GM18951 (cell line): ENCODE measurements at regions not wholly inside any gene's neighbourhood (a gene's known extent, or its start where the extent isn't known, plus 50 kb on each side); places are given as distances from the start of the nearest gene placed in this dataset.

Experiments used
- POLR2A ChIP-seq: IDR thresholded peaks from 4 replicates; pipeline ENCODE4 v1.6.1; 2011; ENCODE audit warnings: mild to moderate bottlenecking; ENCODE audit not compliant: insufficient read length, insufficient read depth; ENCODE audit errors: extremely low read depth
- in situ Hi-C: fragments of 300-500 bp; cut with MboI; formaldehyde crosslinking; loops from one replicate; pipeline ENCODE4 v1.12.0; 2022; ENCODE audit warnings: low sequenced_read_pairs, mixed read lengths, inconsistent platforms; ENCODE audit not compliant: unreplicated experiment

DNA sequence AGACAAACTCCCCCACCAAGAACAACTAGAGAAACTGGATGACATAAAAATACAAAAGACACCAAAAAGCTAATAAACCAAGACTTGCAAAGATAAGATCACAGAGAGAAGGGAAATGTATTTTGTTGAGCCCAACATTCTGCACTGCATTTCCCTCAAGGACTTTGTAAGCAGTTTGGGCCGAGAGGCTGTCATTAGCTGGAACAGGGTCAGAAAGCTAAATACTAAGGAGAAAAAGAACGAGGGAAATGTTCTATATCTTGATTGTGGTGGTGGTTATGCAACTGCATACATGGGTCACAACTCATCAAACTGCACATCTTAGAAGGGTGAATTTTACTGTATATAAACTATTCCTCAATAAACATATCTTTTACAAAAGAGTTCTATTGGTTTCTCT is 315.0 kb downstream of the IPMK start:
- TF ChIP-seq POLR2A: no peak
- in situ Hi-C loops: no loop called here

DNA sequence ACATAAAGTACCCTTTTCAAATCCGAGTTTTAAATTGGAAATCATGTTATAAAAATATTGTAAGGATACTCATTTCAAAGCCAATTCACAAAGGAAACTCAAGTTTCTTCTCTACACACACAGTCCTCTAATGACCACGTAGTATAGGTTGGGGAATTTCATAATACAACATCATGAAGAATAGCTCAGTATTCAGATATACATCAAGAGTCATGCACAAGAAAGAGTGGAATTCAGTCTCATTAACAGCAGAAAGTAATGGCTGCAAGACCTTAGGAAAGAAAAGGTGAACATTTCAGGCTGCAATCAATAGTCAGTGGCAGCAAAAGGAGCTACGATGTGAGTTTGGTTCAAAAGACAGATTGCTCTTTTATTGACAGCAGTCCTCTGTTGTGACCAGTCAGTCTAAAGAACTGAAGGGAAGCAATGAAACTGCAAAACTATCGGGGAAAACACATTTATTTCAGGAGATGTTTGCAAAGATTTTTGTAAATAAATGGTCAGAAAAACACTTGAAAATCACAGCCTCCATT is 317.2 kb downstream of the IPMK start:
- TF ChIP-seq POLR2A: no peak
- in situ Hi-C loops: no loop called here

- in situ Hi-C loops: no loop called here
- no peak for TF ChIP-seq POLR2A
Observed at GRCh38 chr10:57948796-57949195, 318.9 kb downstream of the IPMK start.

GRCh38 chr10:57946833-57947232 is 320.9 kb downstream of the IPMK start:
- no peak for TF ChIP-seq POLR2A
- in situ Hi-C loops: no loop called here

- TF ChIP-seq POLR2A: no peak
- in situ Hi-C loops: no loop called here
Observed at GRCh38 chr10:57943701-57944100, 324.0 kb downstream of the IPMK start.

DNA sequence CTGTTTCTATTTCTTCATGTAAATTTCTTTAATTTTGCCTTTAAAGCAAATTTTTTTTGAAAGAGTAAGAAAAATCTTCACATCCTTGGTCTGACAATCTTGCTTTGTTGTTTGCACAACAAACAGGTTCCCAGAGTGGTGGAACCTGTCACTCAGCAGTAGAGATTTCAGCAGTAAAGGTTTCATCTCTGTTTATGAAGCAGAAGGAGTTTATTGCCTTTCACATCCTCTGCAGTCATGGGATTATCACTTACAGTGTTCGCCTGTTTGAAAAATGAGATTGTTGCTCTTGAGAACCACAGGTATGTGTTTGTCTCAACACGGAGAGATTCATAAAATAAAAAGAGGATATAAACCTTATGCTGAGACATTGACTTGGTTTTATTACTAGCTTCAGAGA is 342.6 kb downstream of the IPMK start:
- TF ChIP-seq POLR2A: no peak
- in situ Hi-C loops: no loop called here

GRCh38 chr10:57921140-57921539 is 346.6 kb downstream of the IPMK start:
- no peak for TF ChIP-seq POLR2A
- in situ Hi-C loops: no loop called here

DNA sequence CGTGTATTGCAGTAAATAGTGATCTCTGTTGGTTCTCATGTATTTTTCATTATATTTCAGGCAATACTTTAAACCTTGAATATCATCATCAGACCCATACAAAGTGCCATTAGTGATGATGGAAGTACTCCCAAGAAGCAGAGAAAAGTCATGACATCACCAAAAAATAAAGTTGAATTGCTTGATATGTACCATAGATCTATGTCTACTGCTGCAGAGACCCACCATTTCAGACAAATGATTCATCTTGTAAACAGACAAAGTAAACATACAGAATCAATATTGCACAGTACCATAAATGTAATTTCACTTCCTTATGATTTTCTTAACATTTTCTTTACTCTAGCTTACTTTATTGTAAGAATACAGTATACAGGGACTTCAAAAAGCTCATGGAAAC is 347.8 kb downstream of the IPMK start:
- in situ Hi-C loops: no loop called here
- no peak for TF ChIP-seq POLR2A

DNA sequence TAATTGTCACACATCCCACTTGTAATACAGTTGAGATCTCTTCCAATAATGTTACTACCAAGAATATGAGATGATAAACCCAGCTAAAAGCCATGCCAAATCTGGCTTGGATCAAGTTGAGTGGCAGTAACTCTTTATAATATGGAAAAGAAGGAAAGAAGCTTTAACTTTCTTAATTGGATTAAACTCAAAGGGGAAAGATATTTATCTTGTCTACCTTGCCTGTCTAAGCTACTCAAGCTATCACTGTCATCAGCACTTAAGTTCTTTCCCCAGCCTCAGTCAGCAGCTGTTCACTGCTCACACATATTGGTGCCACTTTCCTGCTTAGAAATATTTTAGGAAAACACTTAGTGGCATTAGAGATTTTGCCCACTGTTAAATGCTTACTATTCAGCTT is 350.7 kb downstream of the IPMK start:
- no peak for TF ChIP-seq POLR2A
- in situ Hi-C loops: no loop called here

GRCh38 chr10:57905861-57906260 is 361.8 kb downstream of the IPMK start:
- no peak for TF ChIP-seq POLR2A
- in situ Hi-C loops: no loop called here

- TF ChIP-seq POLR2A: no peak
- in situ Hi-C loops: no loop called here
Observed at GRCh38 chr10:57905010-57905409, 362.7 kb downstream of the IPMK start.

- TF ChIP-seq POLR2A: no peak
- in situ Hi-C loops: no loop called here
Observed at GRCh38 chr10:57898231-57898630, 369.5 kb downstream of the IPMK start.

DNA sequence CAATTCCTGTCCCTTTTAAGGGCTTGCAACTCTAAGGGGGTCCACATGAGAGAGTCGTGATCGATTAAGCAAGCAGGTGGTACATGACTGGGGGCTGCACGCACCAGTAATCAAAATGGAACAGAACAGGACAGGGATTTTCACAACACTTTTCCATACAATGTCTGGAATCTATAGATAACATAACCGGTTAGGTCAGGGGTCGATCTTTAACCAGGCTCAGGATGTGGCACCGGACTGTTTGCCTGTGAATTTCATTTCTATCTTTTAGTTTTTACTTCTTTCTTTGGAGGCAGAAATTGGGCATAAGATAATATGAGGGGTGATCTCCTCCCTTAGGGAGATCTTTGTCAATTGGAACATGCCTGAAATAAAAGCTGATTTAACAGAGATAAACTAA is 370.1 kb downstream of the IPMK start:
- no peak for TF ChIP-seq POLR2A

DNA sequence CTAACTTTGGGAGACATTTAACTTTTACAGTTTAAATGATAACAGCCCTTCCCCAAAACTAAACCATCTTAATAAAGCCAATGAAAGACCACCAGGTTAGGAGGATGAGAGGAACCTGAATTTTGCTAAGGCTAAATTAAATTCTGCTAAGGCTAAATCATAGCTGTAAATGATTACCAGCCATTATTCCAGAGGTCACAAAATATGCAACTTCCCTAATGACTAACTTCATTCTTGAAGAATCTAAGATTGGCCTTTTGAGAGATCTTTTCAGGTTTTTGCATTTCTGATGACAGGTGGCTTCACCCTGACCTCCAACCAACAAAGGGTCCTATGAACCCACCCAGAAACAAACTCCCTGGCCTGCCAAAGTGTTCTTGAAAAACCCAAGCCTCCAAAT is 373.3 kb downstream of the IPMK start:
- in situ Hi-C loops: no loop called here

More for the DNA sequence above, 370.1 kb downstream of the IPMK start:
- in situ Hi-C loops: no loop called here

More for the DNA sequence above, 373.3 kb downstream of the IPMK start:
- TF ChIP-seq POLR2A: no peak
